Neural progenitor cell (in vitro differentiated cells): ENCODE measurements at regions not wholly inside any gene's neighbourhood (a gene's known extent, or its start where the extent isn't known, plus 50 kb on each side); places are given as distances from the start of the nearest gene placed in this dataset.

Source experiments
- DNase-seq: peaks from one replicate; pipeline ENCODE4 v3.0.0-alpha.2; 2016; ENCODE audit warnings: low spot score
- H2AFZ ChIP-seq: fragments of 200-600 bp; sonication (generic); replicated peaks from 2 replicates; pipeline ENCODE4 v1.6.1; 2016; ENCODE audit warnings: antibody characterized with exemption
- H3F3A ChIP-seq: fragments of 200-600 bp; sonication (generic); 2 replicates; pipeline ENCODE4 v1.6.1; 2016; ENCODE audit warnings: antibody characterized with exemption, low read depth
- H3K27ac ChIP-seq: fragments of 200-600 bp; sonication (generic); 2 replicates; pipeline ENCODE4 v1.5.1; 2016; ENCODE audit warnings: mild to moderate bottlenecking
- H3K27me3 ChIP-seq: fragments of 200-600 bp; sonication (generic); 2 replicates; pipeline ENCODE4 v1.6.1; 2016; ENCODE audit warnings: mild to moderate bottlenecking, moderate library complexity
- H3K36me3 ChIP-seq: fragments of 200-600 bp; sonication (generic); 2 replicates; pipeline ENCODE4 v1.5.1; 2016
- H3K4me1 ChIP-seq: fragments of 200-600 bp; sonication (generic); 2 replicates; pipeline ENCODE4 v1.6.1; 2016; ENCODE audit warnings: mixed run types
- H3K4me2 ChIP-seq: fragments of 200-600 bp; sonication (generic); 2 replicates; pipeline ENCODE4 v1.6.1; 2016
- H3K4me3 ChIP-seq: fragments of 200-600 bp; sonication (generic); 2 replicates; pipeline ENCODE4 v1.5.1; 2016
- H3K79me2 ChIP-seq: fragments of 200-600 bp; sonication (generic); 2 replicates; pipeline ENCODE4 v1.6.1; 2016; ENCODE audit warnings: low read depth
- H3K9ac ChIP-seq: fragments of 200-600 bp; sonication (generic); 2 replicates; pipeline ENCODE4 v1.6.1; 2016
- H3K9me3 ChIP-seq: fragments of 200-600 bp; sonication (generic); 2 replicates; pipeline ENCODE4 v1.5.1; 2016; ENCODE audit warnings: low read depth
- H4K20me1 ChIP-seq: fragments of 200-600 bp; sonication (generic); 2 replicates; pipeline ENCODE4 v1.6.1; 2016; ENCODE audit warnings: low read depth
- H3K27ac Mint-ChIP-seq: 3 replicates; pipeline ENCODE4 v1.8.0; 2021; ENCODE audit warnings: mixed read lengths
- H3K27me3 Mint-ChIP-seq: 2 replicates; pipeline ENCODE4 v1.8.0; 2022; ENCODE audit warnings: low read depth, mild to moderate bottlenecking, inconsistent platforms, moderate library complexity, mixed read lengths; ENCODE audit not compliant: insufficient read depth
- H3K36me3 Mint-ChIP-seq: 3 replicates; pipeline ENCODE4 v1.8.0; 2021; ENCODE audit warnings: mixed read lengths
- H3K4me1 Mint-ChIP-seq: 3 replicates; pipeline ENCODE4 v1.8.0; 2021; ENCODE audit warnings: mixed read lengths
- H3K4me3 Mint-ChIP-seq: 3 replicates; pipeline ENCODE4 v1.8.0; 2021; ENCODE audit warnings: mild to moderate bottlenecking, moderate library complexity, mixed read lengths
- H3K9me3 Mint-ChIP-seq: 3 replicates; pipeline ENCODE4 v1.8.0; 2020; ENCODE audit warnings: mixed read lengths
- CTCF ChIP-seq: fragments of 200-600 bp; sonication (generic); IDR thresholded peaks from 2 replicates; pipeline ENCODE4 v1.5.1; 2017; ENCODE audit warnings: antibody characterized with exemption, mild to moderate bottlenecking
- EZH2 ChIP-seq: fragments of 200-600 bp; sonication (generic); IDR thresholded peaks from 2 replicates; pipeline ENCODE4 v1.6.1; 2017; ENCODE audit warnings: antibody characterized with exemption, mild to moderate bottlenecking, moderate library complexity
- EZH2phosphoT487 ChIP-seq: fragments of 200-600 bp; sonication (generic); IDR thresholded peaks from 2 replicates; pipeline ENCODE4 v1.6.1; 2017; ENCODE audit warnings: antibody characterized with exemption

DNA sequence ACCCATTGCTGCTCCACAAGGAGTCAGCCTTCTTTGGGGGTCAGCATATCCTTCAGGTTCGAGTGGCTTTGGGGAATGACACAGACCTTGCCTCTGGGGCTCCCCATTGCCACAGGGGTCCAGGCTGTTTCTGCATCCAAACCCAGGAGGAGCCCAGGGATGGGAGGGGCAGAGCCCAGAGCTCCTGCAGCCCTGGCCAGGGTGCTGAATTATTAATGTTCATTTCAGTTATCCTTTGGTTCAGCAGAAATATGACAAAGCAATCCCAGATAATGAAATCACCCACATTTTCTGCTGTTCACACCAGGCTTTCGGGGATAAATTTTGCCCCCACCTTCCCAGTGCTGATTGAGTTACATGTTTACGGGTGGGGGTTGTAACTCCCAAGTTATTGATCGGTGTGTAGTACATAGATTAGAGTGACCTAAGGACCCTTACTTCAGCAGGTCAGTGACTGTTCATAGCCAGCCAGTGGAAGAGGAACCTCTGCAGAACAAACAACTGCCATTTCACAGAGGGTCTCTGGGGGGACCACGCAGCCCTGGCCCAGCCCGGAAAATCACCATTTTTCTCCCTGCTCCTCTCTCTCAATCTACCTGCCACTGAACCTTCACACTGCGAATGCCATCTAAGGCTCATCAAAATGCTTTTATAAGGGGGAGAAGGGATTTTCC, 240.3 kb upstream of the N4BP1 start:
- Histone ChIP-seq H3F3A (no peaks in the 10 kb centered on the region), H3K4me2 (no peak overlapping the region), H3K4me1 (no peaks in the 10 kb centered on the region), H3K79me2 (no peaks in the 10 kb centered on the region), H3K4me3 (no peak overlapping the region), H3K27me3 (no peaks in the 10 kb centered on the region), H2AFZ (no peak overlapping the region), H3K27ac (no peak overlapping the region), H4K20me1 (no peaks in the 10 kb centered on the region), H3K36me3 (no peaks in the 10 kb centered on the region), H3K9ac (no peak overlapping the region), H3K9me3 (no peaks in the 10 kb centered on the region)
- Mint-ChIP-seq H3K27ac (no peak overlapping the region), H3K4me1 (no peaks in the 10 kb centered on the region), H3K27me3 (peaks cover 8% of the 10 kb centered on the region), H3K4me3 (no peak overlapping the region), H3K9me3 (no peaks in the 10 kb centered on the region), H3K36me3 (no peaks in the 10 kb centered on the region)
- DNase-seq = no peak
- TF ChIP-seq CTCF (no peak), EZH2phosphoT487 (no peak), EZH2 (no peak)

DNA sequence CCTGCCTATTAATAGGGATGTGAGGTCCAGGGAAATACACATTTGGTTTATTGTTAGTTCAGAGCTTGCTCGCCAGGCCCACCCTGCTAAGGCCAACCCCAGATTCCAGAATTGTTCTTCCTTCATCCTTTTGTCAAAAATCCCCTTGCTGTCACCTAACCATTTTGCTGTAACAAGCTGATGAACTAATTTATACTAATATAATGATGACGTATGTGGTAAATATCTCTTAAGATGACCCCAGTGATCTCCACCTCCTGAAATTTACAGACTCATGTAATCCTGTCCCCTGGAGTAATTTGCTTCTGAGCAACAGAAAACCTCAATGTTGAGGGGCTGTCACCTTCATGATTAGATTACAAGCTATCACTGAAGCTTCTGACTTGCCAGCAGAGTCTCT, 236.3 kb upstream of the N4BP1 start:
- Histone ChIP-seq H3K4me2 (no peak overlapping the region), H3K79me2 (no peaks in the 10 kb centered on the region)
- no peak for TF ChIP-seq EZH2
- no peak for TF ChIP-seq CTCF
- TF ChIP-seq EZH2phosphoT487 = no peak

GRCh38 chr16:48845261-48845660, 235.3 kb upstream of the N4BP1 start:
- H3K36me3 Mint-ChIP-seq = no peaks in the 10 kb centered on the region
- no peak overlapping the region for H3K4me3 Mint-ChIP-seq
- no peaks in the 10 kb centered on the region for H3K79me2 ChIP-seq
- H3K27ac Mint-ChIP-seq = no peak overlapping the region
- DNase-seq = no peak
- H3K4me2 ChIP-seq = no peak overlapping the region
- no peaks in the 10 kb centered on the region for H3F3A ChIP-seq
- H3K27me3 Mint-ChIP-seq = peaks cover 8% of the 10 kb centered on the region
- H3K4me1 Mint-ChIP-seq = no peaks in the 10 kb centered on the region
- no peak overlapping the region for H3K9ac ChIP-seq
- no peaks in the 10 kb centered on the region for H4K20me1 ChIP-seq
- no peaks in the 10 kb centered on the region for H3K9me3 Mint-ChIP-seq
- TF ChIP-seq EZH2 (no peak), CTCF (no peak), EZH2phosphoT487 (no peak)
- H3K4me1 ChIP-seq = no peaks in the 10 kb centered on the region
- no peaks in the 10 kb centered on the region for H3K27me3 ChIP-seq
- H3K9me3 ChIP-seq = no peaks in the 10 kb centered on the region
- no peak overlapping the region for H3K27ac ChIP-seq
- H3K4me3 ChIP-seq = no peak overlapping the region
- H3K36me3 ChIP-seq = no peaks in the 10 kb centered on the region
- no peak overlapping the region for H2AFZ ChIP-seq

More for the DNA sequence above, 236.3 kb upstream of the N4BP1 start:
- Mint-ChIP-seq H3K27ac (no peak overlapping the region), H3K4me3 (no peak overlapping the region), H3K27me3 (peaks cover 8% of the 10 kb centered on the region), H3K4me1 (no peaks in the 10 kb centered on the region), H3K9me3 (no peaks in the 10 kb centered on the region), H3K36me3 (no peaks in the 10 kb centered on the region)
- H3F3A ChIP-seq = no peaks in the 10 kb centered on the region
- H3K36me3 ChIP-seq = no peaks in the 10 kb centered on the region
- H3K27me3 ChIP-seq = no peaks in the 10 kb centered on the region
- no peaks in the 10 kb centered on the region for H3K9me3 ChIP-seq
- H2AFZ ChIP-seq = no peak overlapping the region
- H3K4me3 ChIP-seq = no peak overlapping the region
- H4K20me1 ChIP-seq = no peaks in the 10 kb centered on the region
- H3K4me1 ChIP-seq = no peaks in the 10 kb centered on the region
- H3K27ac ChIP-seq = no peak overlapping the region
- H3K9ac ChIP-seq = no peak overlapping the region
- DNase-seq = no peak
